ENCODE measurements at regions not wholly inside any gene's neighbourhood (a gene's known extent, or its start where the extent isn't known, plus 50 kb on each side); places are given as distances from the start of the nearest gene placed in this dataset.

DNA sequence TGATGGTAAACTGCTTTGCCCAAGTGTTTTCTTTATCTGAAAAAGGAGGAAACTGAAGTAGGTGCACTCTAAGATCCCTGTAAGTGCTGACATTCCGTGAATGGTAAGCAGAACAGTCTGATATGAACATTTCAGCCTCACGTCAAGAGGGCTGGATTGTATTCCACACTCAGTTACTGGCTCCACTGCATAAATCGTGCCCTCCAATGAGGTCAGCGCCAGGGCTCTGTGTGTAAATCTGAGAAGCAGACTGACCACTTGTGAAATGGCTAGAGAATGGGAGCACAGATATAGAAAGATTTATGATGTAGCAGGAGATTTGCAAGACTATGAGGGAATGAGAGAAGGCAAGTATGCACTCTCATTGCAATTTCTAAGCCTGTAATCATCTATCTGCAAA lies 153.0 kb downstream of the ICOS start:
- no peaks in the 10 kb centered on the region for H3K9me3 ChIP-seq (ENCODE audit: low read depth)

DNA sequence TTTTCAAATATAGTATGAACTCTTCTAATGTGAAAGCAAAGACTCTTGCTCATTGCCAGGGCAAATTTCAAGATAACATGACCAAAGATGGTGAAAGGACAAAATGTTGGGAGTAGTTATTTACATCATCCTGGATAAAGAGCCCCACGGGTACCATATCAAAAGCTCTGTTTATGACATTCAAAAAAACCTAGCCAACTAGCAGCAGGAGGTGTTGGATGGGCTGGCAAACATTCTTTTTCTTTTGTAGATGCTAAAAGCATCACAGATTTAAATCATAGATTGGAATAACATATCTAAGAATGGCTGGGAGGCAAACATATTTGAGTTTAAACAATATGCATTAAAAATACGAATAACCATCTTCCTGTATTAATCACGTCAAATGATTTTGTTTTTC lies 153.5 kb downstream of the ICOS start:
- no peak overlapping the region for H3K4me2 ChIP-seq
- no peaks in the 10 kb centered on the region for H4K20me1 ChIP-seq (ENCODE audit: insufficient read depth, poor library complexity, severe bottlenecking)
- WGBS (ENCODE audit: low lambda C conversion rate, missing lambda C conversion rate), result 58% methylated on average over 3 of the region's 3 CpGs
- no peak overlapping the region for H3K27ac ChIP-seq
- no peaks in the 10 kb centered on the region for H3K9me2 ChIP-seq (replicated peaks; ENCODE audit: insufficient read depth)
- H3K9me3 ChIP-seq (ENCODE audit: low read depth), result no peaks in the 10 kb centered on the region
- no peak overlapping the region for H2AFZ ChIP-seq
- no peak overlapping the region for H3K4me3 ChIP-seq
- peaks cover 5% of the 10 kb centered on the region for H3K4me1 ChIP-seq (ENCODE audit: insufficient read depth)
- H3K36me3 ChIP-seq (replicated peaks; ENCODE audit: insufficient read depth, low read depth), result no peaks in the 10 kb centered on the region
- no peaks in the 10 kb centered on the region for H3K27me3 ChIP-seq
- TF ChIP-seq EZH2phosphoT487 (IDR thresholded peaks at IDR 0.05; ENCODE audit: low read depth, severe bottlenecking, unreplicated experiment) (no peak), EZH2 (IDR thresholded peaks at IDR 0.05; ENCODE audit: borderline replicate concordance) (no peak)
- TF ChIP-seq, protein P1, sequence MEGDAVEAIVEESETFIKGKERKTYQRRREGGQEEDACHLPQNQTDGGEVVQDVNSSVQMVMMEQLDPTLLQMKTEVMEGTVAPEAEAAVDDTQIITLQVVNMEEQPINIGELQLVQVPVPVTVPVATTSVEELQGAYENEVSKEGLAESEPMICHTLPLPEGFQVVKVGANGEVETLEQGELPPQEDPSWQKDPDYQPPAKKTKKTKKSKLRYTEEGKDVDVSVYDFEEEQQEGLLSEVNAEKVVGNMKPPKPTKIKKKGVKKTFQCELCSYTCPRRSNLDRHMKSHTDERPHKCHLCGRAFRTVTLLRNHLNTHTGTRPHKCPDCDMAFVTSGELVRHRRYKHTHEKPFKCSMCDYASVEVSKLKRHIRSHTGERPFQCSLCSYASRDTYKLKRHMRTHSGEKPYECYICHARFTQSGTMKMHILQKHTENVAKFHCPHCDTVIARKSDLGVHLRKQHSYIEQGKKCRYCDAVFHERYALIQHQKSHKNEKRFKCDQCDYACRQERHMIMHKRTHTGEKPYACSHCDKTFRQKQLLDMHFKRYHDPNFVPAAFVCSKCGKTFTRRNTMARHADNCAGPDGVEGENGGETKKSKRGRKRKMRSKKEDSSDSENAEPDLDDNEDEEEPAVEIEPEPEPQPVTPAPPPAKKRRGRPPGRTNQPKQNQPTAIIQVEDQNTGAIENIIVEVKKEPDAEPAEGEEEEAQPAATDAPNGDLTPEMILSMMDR (IDR thresholded peaks at IDR 0.05; ENCODE audit: poor library complexity), result no peak
- no peaks in the 10 kb centered on the region for H3K79me2 ChIP-seq
- DNase-seq (ENCODE audit: low spot score), result no peak

More for the DNA sequence above, 153.0 kb downstream of the ICOS start:
- Histone ChIP-seq H3K4me3 (no peak overlapping the region), H3K27me3 (no peaks in the 10 kb centered on the region), H3K4me2 (no peak overlapping the region), H4K20me1 (ENCODE audit: insufficient read depth, poor library complexity, severe bottlenecking) (no peaks in the 10 kb centered on the region), H3K9me2 (replicated peaks; ENCODE audit: insufficient read depth) (no peaks in the 10 kb centered on the region), H3K36me3 (replicated peaks; ENCODE audit: insufficient read depth, low read depth) (no peaks in the 10 kb centered on the region), H3K27ac (no peak overlapping the region), H3K79me2 (no peaks in the 10 kb centered on the region), H2AFZ (no peak overlapping the region), H3K4me1 (ENCODE audit: insufficient read depth) (peaks cover 5% of the 10 kb centered on the region)
- 53% methylated on average over 4 of the region's 4 CpGs for WGBS (ENCODE audit: low lambda C conversion rate, missing lambda C conversion rate)
- no peak for DNase-seq (ENCODE audit: low spot score)
- TF ChIP-seq EZH2 (IDR thresholded peaks at IDR 0.05; ENCODE audit: borderline replicate concordance), result no peak
- no peak for TF ChIP-seq EZH2phosphoT487 (IDR thresholded peaks at IDR 0.05; ENCODE audit: low read depth, severe bottlenecking, unreplicated experiment)
- TF ChIP-seq, protein P1 (IDR thresholded peaks at IDR 0.05; ENCODE audit: poor library complexity), result no peak

DNA sequence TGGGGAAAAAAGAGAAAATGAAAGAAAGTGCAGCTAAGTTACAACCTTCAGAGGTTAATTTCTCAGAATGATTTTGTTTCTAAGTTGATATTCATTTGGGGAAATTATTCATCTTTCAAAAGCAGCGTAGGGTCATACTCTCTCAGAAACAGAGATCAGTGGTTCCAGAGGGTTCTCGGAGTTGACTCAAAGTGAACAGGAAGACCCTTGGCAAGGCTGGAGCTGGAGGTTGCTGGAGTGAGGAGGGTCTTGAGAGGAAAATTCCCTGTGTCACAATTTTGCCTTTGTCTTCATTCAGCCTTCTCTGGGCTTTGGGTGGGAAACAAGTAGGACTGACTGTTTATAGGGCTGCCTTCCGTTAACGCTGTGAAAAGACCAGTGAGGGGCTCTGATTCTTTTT lies 168.2 kb downstream of the ICOS start:
- Histone ChIP-seq H3K79me2 (no peaks in the 10 kb centered on the region), H3K9me3 (ENCODE audit: low read depth) (no peaks in the 10 kb centered on the region), H2AFZ (no peak overlapping the region), H3K27ac (no peak overlapping the region), H3K4me1 (ENCODE audit: insufficient read depth) (peaks cover 14% of the 10 kb centered on the region), H3K4me3 (no peak overlapping the region), H4K20me1 (ENCODE audit: insufficient read depth, poor library complexity, severe bottlenecking) (no peaks in the 10 kb centered on the region), H3K9me2 (replicated peaks; ENCODE audit: insufficient read depth) (no peaks in the 10 kb centered on the region), H3K27me3 (no peaks in the 10 kb centered on the region), H3K36me3 (replicated peaks; ENCODE audit: insufficient read depth, low read depth) (no peaks in the 10 kb centered on the region), H3K4me2 (no peak overlapping the region)
- TF ChIP-seq EZH2phosphoT487 (IDR thresholded peaks at IDR 0.05; ENCODE audit: low read depth, severe bottlenecking, unreplicated experiment) (no peak), EZH2 (IDR thresholded peaks at IDR 0.05; ENCODE audit: borderline replicate concordance) (no peak)
- TF ChIP-seq, protein P1 (IDR thresholded peaks at IDR 0.05; ENCODE audit: poor library complexity), result no peak
- DNase-seq (ENCODE audit: low spot score), result no peak
- 99% methylated on average over 4 of the region's 4 CpGs for WGBS (ENCODE audit: low lambda C conversion rate, missing lambda C conversion rate)

DNA sequence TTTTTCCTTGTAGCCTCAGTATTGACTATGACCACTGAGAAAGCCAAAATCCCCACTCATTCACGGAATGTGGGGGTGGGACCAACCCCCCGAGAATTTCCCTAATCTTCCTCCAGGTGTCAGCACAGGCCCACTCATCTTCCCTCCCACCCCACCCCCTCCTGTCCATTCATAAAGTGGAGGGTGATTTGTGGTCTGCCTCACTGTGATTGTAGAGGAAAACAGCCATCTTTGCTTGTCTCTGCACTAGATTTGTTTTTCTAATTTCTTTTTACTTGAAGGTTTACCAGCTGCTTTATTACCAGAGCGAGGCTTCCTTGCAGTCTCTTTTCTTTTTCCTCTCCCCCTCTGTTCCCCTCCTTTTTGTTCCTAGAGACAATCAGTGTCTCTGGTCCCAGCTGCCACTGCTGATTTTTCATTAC lies 171.8 kb downstream of the ICOS start:
- Histone ChIP-seq H3K4me1 (ENCODE audit: insufficient read depth) (peaks cover 33% of the 10 kb centered on the region), H4K20me1 (ENCODE audit: insufficient read depth, poor library complexity, severe bottlenecking) (no peaks in the 10 kb centered on the region), H3K36me3 (replicated peaks; ENCODE audit: insufficient read depth, low read depth) (no peaks in the 10 kb centered on the region), H3K9me3 (ENCODE audit: low read depth) (no peaks in the 10 kb centered on the region), H3K79me2 (no peaks in the 10 kb centered on the region), H3K27me3 (no peaks in the 10 kb centered on the region), H3K4me2 (peak overlapping the region; percentile 8), H3K9me2 (replicated peaks; ENCODE audit: insufficient read depth) (no peaks in the 10 kb centered on the region), H3K4me3 (no peak overlapping the region), H3K27ac (no peak overlapping the region), H2AFZ (no peak overlapping the region)
- TF ChIP-seq EZH2phosphoT487 (IDR thresholded peaks at IDR 0.05; ENCODE audit: low read depth, severe bottlenecking, unreplicated experiment) (no peak), EZH2 (IDR thresholded peaks at IDR 0.05; ENCODE audit: borderline replicate concordance) (no peak)
- TF ChIP-seq, protein P1 (IDR thresholded peaks at IDR 0.05; ENCODE audit: poor library complexity), result peak; percentile 69
- 13% methylated on average over 3 of the region's 3 CpGs for WGBS (ENCODE audit: low lambda C conversion rate, missing lambda C conversion rate)
- peak; percentile 53 for DNase-seq (ENCODE audit: low spot score)
